ENCODE measurements at regions not wholly inside any gene's neighbourhood (a gene's known extent, or its start where the extent isn't known, plus 50 kb on each side); places are given as distances from the start of the nearest gene placed in this dataset.

GRCh38 chr9:78143281-78144007 is 92.4 kb upstream of the CEP78 start:
- TF ChIP-seq BHLHE40 (IDR thresholded peaks at IDR 0.05; ENCODE audit: borderline replicate concordance), result no peak
- no peak for TF ChIP-seq TARDBP (IDR thresholded peaks at IDR 0.05)
- no peak for TF ChIP-seq CTBP1 (IDR thresholded peaks at IDR 0.05; ENCODE audit: borderline replicate concordance)
- no peak for TF ChIP-seq FOXM1 (IDR thresholded peaks at IDR 0.05; ENCODE audit: borderline replicate concordance)
- TF ChIP-seq SP1 (IDR thresholded peaks at IDR 0.05), result no peak
- TF ChIP-seq ZNF384 (IDR thresholded peaks at IDR 0.05), result no peak
- TF ChIP-seq FOXK2 (IDR thresholded peaks at IDR 0.05), result no peak
- TF ChIP-seq HDGF (IDR thresholded peaks at IDR 0.05; ENCODE audit: borderline replicate concordance), result no peak
- TF ChIP-seq FOXA1 (IDR thresholded peaks at IDR 0.05), result no peak
- no peak for TF ChIP-seq L3MBTL2 (conservative IDR thresholded peaks at IDR 0.05)
- TF ChIP-seq ELF4 (IDR thresholded peaks at IDR 0.05), result no peak

Data from HEK293T (cell line).